GM21825 (cell line): ENCODE measurements at regions not wholly inside any gene's neighbourhood (a gene's known extent, or its start where the extent isn't known, plus 50 kb on each side); places are given as distances from the start of the nearest gene placed in this dataset.
"Not testable (repeated sequence)": the region's sequence is repeated elsewhere in the genome, so short reads cannot be mapped to it uniquely, and the experiment has no call there.

Experiments used
- ATAC-seq: cut with Tn5 transposase; IDR thresholded peaks from one replicate; pipeline ENCODE4 v1.9.1; 2021; ENCODE audit warnings: mild to moderate bottlenecking, moderate library complexity; ENCODE audit not compliant: unreplicated experiment

DNA sequence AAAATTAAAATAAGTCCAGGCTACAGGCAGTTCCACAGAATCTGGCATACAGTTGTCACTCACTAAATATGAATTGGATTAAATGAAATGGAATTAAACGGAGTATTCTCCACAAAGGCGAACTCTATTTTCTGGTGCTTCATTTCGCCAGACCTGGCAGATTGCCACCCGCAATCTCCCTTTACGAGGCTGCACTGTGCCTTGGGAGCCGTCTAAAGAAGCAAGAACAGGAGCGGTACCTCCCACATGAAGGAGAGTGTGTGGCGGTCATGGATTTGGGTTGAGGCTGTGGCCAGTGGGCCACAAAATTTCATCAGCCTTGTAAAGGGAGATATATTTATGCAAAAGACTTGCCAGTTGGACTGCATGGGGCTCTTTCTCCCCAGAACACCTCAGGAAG lies 151.0 kb downstream of the OSR1 start:
- no peak for ATAC-seq

- ATAC-seq: no peak
Measured at GRCh38 chr2:19205983-19206533, 152.4 kb downstream of the OSR1 start.

DNA sequence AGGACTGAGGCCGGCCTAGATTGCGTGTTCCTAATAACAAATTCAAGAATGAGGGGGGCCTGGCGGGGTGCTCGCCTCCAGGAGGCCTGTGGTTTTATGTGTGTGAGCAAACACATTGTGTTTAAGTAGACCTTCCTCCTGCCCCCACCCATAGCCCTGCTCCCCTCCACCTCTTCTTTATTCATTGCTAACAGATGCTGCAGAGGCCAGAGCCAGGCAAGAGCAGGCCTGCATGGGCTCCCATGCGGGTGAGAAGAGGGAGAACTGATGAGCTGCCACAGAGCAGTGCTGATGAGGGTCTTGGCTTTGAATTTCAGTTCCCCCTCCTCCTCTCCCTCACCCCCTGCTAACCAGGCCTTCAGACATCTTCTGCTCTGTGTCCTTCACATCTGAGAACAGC lies 154.6 kb downstream of the OSR1 start:
- ATAC-seq: no peak

DNA sequence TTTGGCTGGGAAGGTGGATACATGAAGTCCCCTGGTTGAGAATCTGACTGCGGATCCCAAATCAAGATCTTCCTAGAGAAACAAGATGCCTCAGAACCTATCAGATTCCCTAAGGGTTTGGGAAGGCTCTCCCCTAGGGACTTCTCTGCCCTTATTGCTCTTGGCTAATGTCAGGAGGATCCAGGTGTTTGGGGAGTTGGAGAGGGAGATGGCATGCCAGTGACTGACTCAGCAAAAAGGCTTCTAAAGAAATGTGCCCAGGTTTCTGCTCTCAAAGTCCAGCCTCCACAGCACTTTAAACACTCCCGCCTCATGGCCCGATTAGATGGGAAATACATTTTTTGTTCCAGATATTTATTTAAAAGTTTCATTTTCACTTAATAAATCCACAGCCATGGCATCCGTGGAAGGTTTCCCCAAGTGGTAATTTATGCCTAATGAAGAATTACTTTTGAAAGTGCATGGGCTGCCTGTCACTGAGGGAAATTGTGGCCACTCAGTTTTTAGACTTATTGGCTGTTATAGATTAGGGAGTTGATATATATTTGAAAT lies 156.4 kb downstream of the OSR1 start:
- no peak for ATAC-seq

GRCh38 chr2:19198381-19198780 lies 160.0 kb downstream of the OSR1 start:
- ATAC-seq: no peak

DNA sequence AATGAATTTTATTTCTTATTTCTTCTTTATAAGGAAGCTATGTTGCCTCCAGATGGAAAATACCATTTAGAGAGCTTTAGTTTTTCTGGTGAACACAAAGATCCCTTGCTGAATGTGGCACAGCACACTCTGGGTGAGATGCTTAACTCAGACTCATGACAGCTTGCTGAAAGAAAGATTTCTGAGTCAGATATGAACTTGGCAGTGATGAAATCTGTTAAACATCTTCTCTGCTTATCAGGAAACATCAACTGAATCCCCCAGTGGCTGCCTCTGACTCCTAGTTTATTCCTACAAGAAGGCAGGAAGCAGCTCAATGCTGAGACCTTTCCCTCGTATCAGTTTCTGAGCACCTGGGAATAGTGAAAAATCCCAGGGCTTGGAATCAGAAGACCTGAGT lies 162.8 kb downstream of the OSR1 start:
- no peak for ATAC-seq

- ATAC-seq: no peak
Measured at GRCh38 chr2:19189391-19189790, 169.0 kb downstream of the OSR1 start.

GRCh38 chr2:19187323-19188020 lies 171.0 kb downstream of the OSR1 start:
- no peak for ATAC-seq

DNA sequence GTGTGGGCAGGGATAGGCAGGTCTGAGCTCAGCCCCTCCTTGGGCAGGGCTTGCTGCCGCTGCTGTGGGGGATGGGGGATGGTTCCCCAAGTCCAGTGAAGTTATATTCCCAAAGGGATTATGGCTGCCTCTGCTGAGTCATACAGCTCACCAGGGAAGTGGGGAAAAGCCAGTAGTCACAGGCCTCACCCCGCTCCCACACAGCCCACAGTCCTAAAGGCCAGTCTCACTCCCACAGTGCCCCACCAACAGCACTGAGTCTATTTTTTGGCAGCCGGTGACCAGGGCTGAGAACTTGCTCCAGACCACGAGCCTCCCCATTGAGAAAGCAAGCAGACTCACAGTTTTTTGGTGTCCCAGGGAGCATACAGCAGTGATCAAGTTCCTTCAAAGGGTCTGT lies 173.3 kb downstream of the OSR1 start:
- ATAC-seq: no peak

- ATAC-seq: no peak
Measured at GRCh38 chr2:19178175-19178574, 180.2 kb downstream of the OSR1 start.

DNA sequence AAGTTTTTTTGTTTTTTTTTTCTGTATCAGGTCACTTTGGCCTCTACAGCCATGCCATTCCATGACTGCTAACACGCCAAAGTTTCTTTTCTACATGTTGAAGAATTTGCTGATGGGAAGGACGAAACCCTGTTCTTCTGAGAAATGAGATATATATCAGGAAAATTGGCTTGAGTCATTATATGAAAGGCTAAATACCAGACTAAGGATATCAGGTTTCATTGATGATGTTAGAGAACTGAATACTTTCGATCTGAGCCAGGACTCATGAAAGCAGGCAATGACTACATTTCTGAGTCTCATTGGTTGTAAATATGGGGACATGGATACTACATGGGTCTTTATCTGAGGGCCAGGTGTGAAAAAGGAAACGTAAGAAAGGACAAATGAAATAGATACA lies 181.4 kb downstream of the OSR1 start:
- no peak for ATAC-seq

- no peak for ATAC-seq
Measured at GRCh38 chr2:19176172-19176852, 182.1 kb downstream of the OSR1 start.

DNA sequence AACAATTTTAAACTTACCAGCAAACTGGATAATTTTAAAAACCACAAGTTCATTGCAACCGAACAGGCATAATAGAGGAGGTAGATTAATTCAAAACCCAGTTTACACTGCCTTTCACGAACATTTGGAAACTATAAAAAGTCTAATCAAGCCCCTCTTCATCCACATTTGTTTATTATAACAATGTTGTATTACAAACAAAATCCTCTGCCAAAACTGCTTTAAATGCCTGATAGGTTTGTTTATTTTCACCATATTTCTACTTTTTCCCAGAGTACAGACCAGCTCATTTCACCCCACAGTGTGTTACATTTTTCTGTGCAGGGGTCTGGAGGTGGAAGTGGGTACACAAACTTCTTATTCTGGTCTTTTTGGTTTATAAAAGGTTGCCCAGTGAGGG lies 184.2 kb downstream of the OSR1 start:
- no peak for ATAC-seq

GRCh38 chr2:19171409-19171808 lies 187.0 kb downstream of the OSR1 start:
- no peak for ATAC-seq

GRCh38 chr2:19169134-19169768 lies 189.2 kb downstream of the OSR1 start:
- ATAC-seq: no peak

DNA sequence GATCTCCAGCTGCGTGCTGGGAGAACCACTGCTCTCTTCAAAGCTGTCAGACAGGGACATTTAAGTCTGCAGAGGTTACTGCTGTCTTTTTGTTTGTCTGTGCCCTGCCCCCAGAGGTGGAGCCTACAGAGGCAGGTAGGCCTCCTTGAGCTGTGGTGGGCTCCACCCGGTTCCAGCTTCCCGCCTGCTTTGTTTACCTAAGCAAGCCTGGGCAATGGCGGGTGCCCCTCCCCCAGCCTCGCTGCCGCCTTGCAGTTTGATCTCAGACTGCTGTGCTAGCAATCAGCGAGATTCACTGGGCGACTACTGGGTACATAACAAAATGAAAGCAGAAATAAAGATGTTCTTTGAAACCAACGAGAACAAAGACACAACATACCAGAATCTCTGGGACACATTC lies 194.3 kb downstream of the OSR1 start:
- ATAC-seq: not testable (repeated sequence)

- no peak for ATAC-seq
Measured at GRCh38 chr2:19158896-19159295, 199.5 kb downstream of the OSR1 start.

DNA sequence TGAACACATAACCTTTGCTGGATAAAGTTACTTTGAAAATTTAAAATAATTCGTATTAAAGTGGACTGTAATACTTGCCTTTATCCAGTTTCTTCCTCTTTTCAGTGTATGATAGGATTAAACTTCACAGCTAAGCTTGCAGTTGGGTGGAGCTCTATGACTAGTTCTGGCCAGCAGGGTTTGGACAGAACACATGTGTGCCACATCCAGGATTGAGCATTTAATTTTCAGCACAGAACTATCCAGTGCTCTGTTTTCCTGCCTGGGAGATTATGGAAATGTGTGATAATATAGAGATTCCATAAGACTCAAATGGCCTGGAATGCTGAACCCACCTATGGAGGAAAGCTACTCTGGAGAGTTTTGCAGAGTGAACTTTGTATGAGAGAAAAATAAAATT lies 200.2 kb downstream of the OSR1 start:
- ATAC-seq: no peak

- ATAC-seq: no peak
Measured at GRCh38 chr2:19156646-19157045, 201.8 kb downstream of the OSR1 start.

DNA sequence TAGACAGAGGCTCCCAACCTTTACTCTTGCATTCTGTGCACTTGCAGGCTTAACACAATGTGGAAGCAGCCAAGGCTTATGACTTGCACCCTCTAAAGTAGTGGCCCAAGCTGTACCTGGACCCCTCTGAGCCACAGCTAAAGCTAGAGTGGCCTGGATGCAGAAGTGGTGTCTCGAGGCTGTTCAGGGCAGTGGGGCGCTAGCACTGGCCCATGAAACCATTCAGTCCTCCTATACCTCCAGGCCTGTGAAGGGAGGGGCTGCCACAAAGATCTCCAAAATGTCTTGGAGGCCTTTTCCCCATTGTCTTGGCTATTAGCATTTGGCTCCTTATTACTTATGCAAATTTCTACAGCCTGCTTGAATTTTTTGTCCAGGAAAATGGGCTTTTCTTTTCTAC lies 207.7 kb downstream of the OSR1 start:
- no peak for ATAC-seq

DNA sequence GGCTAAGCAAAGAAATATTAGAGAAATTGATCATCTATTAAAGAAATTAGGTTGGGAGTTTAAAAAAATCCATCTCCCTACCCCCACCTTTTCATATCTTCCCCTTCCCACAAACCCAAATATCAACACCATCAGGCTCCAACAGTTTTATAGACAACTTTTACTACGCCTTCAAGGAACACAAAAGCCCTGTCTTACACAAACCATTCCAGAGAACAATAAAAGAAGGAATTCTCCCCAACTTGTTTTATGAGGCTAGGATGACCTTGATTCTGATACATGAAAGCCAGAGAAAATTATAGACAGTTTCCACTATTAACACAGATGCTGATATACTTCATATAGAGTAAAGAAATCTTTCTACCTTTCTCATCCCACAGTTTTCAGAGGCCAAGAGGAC lies 211.6 kb downstream of the OSR1 start:
- ATAC-seq: no peak
